Right cardiac atrium (tissue), 5 donors: ENCODE measurements at regions not wholly inside any gene's neighbourhood (a gene's known extent, or its start where the extent isn't known, plus 50 kb on each side); places are given as distances from the start of the nearest gene placed in this dataset.

ENCODE experiments used
- ATAC-seq, 2 donors: fragments of 200-7000 bp; cut with Tn5 transposase; one replicate each; pipeline versions ENCODE4 v1.8.0 to v1.9.1; 2020; ENCODE audit warnings: moderate library complexity in 2 of 2, mild to moderate bottlenecking in 1 of 2
- DNase-seq, 3 donors: peaks; one replicate each; pipeline ENCODE4 v3.0.0-alpha.2; 2020
- H3K27ac ChIP-seq: one replicate; pipeline ENCODE4 v1.5.1; 2013; ENCODE audit warnings: mild to moderate bottlenecking, low read length, control low read depth, moderate library complexity
- H3K27me3 ChIP-seq: one replicate; pipeline ENCODE4 v1.6.1; 2013; ENCODE audit not compliant: control insufficient read depth, insufficient read depth
- H3K4me1 ChIP-seq: one replicate; pipeline ENCODE4 v1.6.1; 2013; ENCODE audit warnings: low read length; ENCODE audit not compliant: control insufficient read depth, insufficient read depth
- H3K4me3 ChIP-seq: one replicate; pipeline ENCODE4 v1.5.1; 2013; ENCODE audit warnings: low read length, control low read depth
- H3K9me3 ChIP-seq: one replicate; pipeline ENCODE4 v1.6.1; 2013; ENCODE audit warnings: low read length; ENCODE audit not compliant: control insufficient read depth
- WGBS: extraction: QIAGEN DNeasy Blood & Tissue Kit; methylation state at CpG from one replicate; pipeline ENCODE4 v1.1.7; 2013; 5-methylcytosine and 5-hydroxymethylcytosine counted together
- intact Hi-C, 4 donors: fragments of 100-400 bp; cut with DNase I; formaldehyde crosslinking; loops; one replicate each; pipeline versions ENCODE4 v1.11.0 to v1.14.0; 2022 to 2023
- donor health status: healthy with polysubstance abuse.
- donor health status: DM: no; HTN: yes; CAD: no.
- donor health status: DM: no; HTN: no; CAD: no.
- donor health status: DM: no; HTN: yes; CAD: no; lungs with severe emphysema.
- donor health status: DM: yes; HTN: yes; CAD: no.

DNA sequence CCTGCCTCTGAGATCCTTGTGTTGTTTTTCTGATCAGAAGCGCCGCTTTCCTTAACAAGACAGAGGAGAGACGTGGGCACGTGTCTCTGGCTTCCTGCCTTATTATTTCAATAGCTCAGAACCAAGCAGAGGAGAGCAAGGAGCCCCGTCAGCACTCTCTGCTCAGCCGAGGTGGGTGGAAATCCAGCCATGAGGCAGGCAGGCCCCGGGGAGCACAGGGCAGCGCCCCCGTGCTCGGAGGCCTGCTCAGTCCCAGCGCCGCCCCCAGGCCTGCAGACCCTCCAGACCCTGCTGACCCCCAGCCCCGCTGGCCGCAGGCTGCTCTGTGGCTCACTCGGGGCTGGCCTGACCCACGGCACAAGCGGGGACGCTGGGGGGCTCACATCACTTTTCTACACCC lies 162.8 kb downstream of the BRD1 start:
- DNase-seq = no peak
- Histone ChIP-seq H3K4me3 (no peak overlapping the region), H3K27ac (no peak overlapping the region)

DNA sequence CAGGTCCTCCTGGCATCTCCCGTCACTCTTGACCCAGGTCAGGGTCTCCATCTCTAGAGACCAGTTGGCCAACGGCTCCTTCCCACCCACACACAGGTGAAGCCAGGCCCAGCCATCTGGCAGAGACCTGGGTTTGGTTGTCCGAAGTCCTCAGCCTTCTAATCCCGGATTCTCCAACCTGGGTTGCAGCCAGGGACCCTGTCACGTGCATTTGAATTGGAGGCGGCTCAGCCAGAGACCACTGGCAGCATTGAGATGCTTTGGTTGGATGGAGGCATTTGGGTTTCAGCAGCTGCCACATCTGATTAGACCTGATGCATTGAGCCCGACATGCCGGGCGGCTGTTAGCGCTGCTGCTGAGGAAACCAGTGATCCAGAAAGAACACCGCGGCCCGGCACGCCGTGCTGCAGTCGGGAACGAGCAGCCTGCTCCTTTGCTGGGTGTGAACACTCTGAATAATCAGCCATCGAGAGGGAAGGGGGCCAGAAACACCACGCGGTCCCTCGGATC lies 163.2 kb downstream of the BRD1 start:
- ATAC-seq = no peak
- intact Hi-C loops = no loop called here
- no peaks in the 10 kb centered on the region for H3K27me3 ChIP-seq
- no peak overlapping the region for H3K4me3 ChIP-seq
- DNase-seq = no peak
- 59% methylated on average over 21 of the region's 21 CpGs for WGBS
- H3K27ac ChIP-seq = no peak overlapping the region
- no peaks in the 10 kb centered on the region for H3K4me1 ChIP-seq
- H3K9me3 ChIP-seq = no peaks in the 10 kb centered on the region

More for the DNA sequence above, 162.8 kb downstream of the BRD1 start:
- Histone ChIP-seq H3K9me3 (no peaks in the 10 kb centered on the region), H3K4me1 (no peaks in the 10 kb centered on the region), H3K27me3 (no peaks in the 10 kb centered on the region)
- intact Hi-C loops = no loop called here
- 64% methylated on average over 18 of the region's 18 CpGs for WGBS
- ATAC-seq = no peak

DNA sequence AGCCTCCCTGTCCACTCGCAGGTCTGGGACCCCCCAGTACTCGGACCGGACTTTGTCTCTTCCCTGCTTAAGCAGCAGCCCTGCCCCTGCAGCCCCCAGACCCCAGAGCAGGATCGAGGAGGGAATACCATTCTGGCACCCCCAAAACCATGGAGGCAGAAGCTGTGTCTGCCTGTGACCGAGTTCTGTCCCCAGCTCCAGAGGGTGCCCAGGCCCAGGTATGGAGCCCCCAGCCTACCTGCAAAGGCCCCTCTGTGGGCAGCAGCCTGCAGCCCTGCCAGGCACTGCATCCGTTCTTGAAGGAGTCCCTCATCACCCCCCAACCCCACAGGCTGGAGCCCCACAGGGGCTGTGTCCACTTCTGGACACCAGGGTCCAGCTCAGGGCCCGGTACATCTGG lies 163.8 kb downstream of the BRD1 start:
- no peak for ATAC-seq
- intact Hi-C loops = no loop called here
- Histone ChIP-seq H3K4me3 (no peak overlapping the region), H3K27me3 (no peaks in the 10 kb centered on the region), H3K4me1 (no peaks in the 10 kb centered on the region), H3K27ac (no peak overlapping the region), H3K9me3 (no peaks in the 10 kb centered on the region)
- WGBS = 77% methylated on average over 7 of the region's 7 CpGs
- no peak for DNase-seq

DNA sequence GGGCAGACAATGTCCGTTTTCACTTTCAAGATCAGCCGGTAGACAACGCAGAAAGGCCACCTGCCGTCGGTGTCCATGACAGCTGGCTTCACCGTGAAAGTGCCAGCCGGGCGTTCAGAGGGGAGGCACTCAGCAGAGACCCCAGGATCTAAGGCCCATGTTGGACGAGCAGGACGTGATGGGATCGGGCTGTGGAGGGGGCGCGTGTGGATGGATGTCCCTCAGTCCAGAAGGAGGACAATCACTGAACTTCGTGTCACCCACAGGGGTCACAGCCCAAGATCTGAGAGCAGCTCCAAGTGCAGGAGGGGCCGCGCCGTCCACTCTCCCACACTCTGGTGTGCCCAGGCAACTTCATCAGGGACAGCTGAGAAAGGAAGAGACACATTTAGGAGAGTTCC lies 164.4 kb downstream of the BRD1 start:
- intact Hi-C loops = no loop called here
- WGBS = 93% methylated on average over 17 of the region's 17 CpGs
- DNase-seq (no peak), ATAC-seq (no peak)
- no peaks in the 10 kb centered on the region for H3K4me1 ChIP-seq
- no peaks in the 10 kb centered on the region for H3K9me3 ChIP-seq
- H3K27me3 ChIP-seq = no peaks in the 10 kb centered on the region
- H3K27ac ChIP-seq = no peak overlapping the region
- H3K4me3 ChIP-seq = no peak overlapping the region

DNA sequence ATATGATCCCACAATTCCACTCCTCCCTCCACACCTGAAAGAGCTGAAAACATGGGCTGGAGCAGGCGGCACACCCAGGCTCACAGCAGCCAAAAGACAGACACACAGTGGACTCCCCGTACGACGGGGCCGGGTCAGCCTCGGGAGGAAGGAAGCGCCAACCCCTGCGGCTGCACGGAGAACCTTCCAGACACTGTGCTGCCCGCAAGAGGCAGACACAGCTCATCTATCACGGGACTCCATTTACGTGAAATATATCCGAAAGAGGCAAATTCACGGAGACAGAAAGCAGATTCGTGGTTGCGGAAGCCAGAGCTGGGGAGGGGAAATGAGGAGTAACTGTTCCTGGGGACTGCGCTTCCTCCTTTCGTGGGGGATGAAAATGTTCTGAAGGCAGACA lies 165.0 kb downstream of the BRD1 start:
- no peak for DNase-seq
- no peak overlapping the region for H3K4me3 ChIP-seq
- intact Hi-C loops = no loop called here
- ATAC-seq = no peak
- 77% methylated on average over 18 of the region's 18 CpGs for WGBS
- H3K9me3 ChIP-seq = no peaks in the 10 kb centered on the region
- no peaks in the 10 kb centered on the region for H3K27me3 ChIP-seq
- H3K4me1 ChIP-seq = no peaks in the 10 kb centered on the region
- H3K27ac ChIP-seq = no peak overlapping the region

DNA sequence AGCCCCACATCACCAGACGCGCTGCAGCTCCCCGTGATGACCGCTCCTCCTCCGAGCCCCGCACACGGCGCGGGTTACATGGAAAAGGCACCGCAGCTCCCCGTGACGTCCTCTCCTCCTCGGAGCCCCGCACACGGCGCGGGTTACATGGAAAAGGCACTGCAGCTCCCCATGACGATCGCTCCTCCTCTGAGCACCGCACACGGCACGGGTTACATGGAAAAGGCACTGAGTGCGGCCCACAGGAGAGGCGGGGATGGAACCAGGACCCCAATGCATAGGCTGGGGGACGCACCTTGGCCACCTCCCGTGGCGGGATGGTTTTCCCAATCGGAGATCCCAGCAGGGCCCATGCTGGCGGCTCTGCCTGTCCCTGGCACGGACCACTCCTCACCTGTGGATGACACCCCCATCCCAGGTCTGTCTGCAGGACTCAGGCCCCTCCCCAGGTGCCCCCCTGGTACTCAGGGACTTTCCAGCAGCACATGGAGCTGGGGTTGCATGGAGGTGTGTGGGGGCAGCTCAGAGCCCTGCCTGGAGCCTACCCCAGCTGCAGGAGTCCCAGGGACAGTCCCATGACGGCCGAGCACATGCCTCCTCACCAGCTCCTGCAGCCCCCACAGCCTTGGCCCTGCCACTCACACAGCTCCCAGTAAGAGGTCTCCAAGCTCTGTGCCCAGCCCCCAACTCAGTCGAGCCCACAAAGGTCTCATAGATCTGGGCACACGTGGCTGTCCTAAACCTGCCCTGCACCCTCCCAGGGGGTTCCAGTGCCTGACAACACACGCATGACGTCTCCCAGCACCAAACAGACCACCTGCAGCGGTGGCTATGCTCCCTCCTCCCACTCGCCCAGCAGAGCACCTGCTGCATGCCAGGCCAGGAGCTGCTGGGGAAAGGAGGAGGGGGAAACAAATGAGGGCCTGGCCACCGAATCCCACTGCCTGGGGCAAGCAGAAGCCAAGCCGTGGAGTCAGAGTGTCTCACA lies 166.6 kb downstream of the BRD1 start:
- no peaks in the 10 kb centered on the region for H3K27me3 ChIP-seq
- intact Hi-C loops = no loop called here
- no peak overlapping the region for H3K4me3 ChIP-seq
- DNase-seq (no peak), ATAC-seq (no peak)
- no peak overlapping the region for H3K27ac ChIP-seq
- 87% methylated on average over 40 of the region's 40 CpGs for WGBS
- H3K4me1 ChIP-seq = no peaks in the 10 kb centered on the region
- H3K9me3 ChIP-seq = no peaks in the 10 kb centered on the region

DNA sequence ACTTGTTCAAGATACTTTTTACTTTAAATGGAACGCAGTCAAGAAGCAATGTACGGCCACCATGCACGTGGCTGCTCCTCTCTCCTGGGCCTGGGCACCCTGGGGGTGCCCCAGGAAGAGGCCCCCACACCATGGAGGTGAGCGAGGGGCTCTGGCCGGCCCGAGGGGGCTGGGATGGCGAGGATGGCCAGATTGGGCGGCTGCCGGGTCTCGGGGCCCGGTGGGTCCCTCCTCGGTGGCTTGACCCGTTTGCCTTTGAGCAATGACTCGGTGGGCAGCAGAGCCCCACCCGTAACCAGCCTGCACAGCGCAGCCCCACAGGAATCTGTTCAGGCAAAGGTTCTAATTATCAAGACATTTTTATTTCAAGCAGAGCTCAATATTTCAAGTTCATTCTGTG lies 167.4 kb downstream of the BRD1 start:
- Histone ChIP-seq H3K9me3 (no peaks in the 10 kb centered on the region), H3K4me1 (no peaks in the 10 kb centered on the region), H3K27me3 (no peaks in the 10 kb centered on the region), H3K4me3 (no peak overlapping the region), H3K27ac (no peak overlapping the region)
- intact Hi-C loops = no loop called here
- 87% methylated on average over 16 of the region's 16 CpGs for WGBS
- DNase-seq (no peak), ATAC-seq (no peak)

DNA sequence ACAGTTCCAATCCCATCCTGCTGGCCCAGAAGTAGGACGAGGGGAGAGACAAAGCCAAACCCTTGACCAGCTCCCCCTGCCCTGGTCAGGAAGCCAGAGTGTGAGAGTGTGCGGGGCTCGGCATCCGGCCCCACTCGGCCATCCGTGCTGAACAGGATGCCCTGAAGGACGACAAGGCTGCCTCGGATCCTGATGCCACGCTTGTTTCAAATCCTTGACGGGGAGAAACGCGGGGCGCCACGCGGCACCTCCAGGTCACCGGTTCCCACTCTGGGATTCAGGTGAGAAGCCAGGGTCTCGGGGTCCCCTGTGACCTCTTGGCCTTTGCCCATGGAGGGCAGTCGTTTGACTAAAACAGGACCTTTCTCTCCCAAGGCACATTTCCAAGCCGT lies 167.8 kb downstream of the BRD1 start:
- Histone ChIP-seq H3K27ac (no peak overlapping the region), H3K27me3 (no peaks in the 10 kb centered on the region), H3K4me3 (no peak overlapping the region), H3K9me3 (no peaks in the 10 kb centered on the region), H3K4me1 (no peaks in the 10 kb centered on the region)
- ATAC-seq = no peak
- DNase-seq = peak in 1 of 3 donors; percentile 24
- intact Hi-C loops = no loop called here
- 67% methylated on average over 19 of the region's 19 CpGs for WGBS

DNA sequence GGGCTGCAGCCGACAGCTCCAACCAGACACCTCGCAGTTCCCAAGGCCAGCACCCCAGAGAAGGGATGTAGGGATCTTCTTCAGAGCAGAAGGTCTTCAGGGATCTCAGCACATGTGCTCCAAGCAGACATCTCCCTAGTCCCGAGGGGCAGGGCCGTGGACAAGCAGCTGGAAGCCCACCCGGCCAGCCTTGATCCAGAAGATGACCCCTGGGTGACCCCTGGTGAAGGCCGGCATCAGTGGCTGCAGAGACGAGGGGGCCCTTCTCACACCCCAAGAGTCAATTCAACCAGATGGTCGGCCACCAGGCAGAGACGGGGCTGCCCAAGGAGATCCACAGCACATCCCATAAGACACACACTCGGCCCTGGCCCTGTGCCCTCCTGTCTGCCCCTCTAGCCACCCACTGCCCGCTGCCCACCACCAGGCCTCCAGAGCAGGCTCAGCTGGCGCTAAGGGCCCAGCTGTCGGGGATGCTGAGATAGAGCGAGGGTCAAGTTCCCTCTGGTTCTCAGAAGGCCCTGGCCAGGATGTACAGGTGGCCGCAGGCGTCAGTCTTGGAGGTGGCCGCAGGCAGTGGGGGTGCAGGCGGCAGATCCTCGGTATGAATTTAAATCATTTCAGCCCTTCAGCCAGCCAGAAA lies 168.3 kb downstream of the BRD1 start:
- Histone ChIP-seq H3K9me3 (no peaks in the 10 kb centered on the region), H3K27ac (no peak overlapping the region), H3K27me3 (no peaks in the 10 kb centered on the region), H3K4me1 (no peaks in the 10 kb centered on the region), H3K4me3 (no peak overlapping the region)
- 77% methylated on average over 19 of the region's 19 CpGs for WGBS
- no peak for DNase-seq
- ATAC-seq = no peak
- intact Hi-C loops = no loop called here

DNA sequence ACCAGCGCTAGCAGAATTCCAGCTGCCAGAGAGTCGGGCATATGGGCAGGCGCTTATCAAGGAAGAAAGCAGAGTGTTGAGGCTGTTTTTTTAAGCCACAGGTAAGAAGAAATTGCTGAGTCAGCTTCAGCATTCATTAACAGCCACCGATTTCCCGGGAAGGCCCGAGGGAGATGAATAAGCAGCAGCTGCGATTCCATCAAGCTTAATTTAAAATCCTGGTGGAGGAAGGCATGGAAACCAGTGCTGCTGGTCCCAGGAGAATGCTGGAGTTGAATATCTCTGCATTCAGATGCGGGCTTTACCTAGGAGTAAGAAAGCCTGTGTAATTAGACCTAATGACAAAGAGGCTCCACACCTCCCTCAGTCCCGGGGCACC lies 168.8 kb downstream of the BRD1 start:
- Histone ChIP-seq H3K27me3 (no peaks in the 10 kb centered on the region), H3K4me1 (no peaks in the 10 kb centered on the region), H3K9me3 (no peaks in the 10 kb centered on the region), H3K4me3 (no peak overlapping the region), H3K27ac (no peak overlapping the region)
- intact Hi-C loops = no loop called here
- ATAC-seq (no peak), DNase-seq (no peak)
- 61% methylated on average over 9 of the region's 9 CpGs for WGBS

DNA sequence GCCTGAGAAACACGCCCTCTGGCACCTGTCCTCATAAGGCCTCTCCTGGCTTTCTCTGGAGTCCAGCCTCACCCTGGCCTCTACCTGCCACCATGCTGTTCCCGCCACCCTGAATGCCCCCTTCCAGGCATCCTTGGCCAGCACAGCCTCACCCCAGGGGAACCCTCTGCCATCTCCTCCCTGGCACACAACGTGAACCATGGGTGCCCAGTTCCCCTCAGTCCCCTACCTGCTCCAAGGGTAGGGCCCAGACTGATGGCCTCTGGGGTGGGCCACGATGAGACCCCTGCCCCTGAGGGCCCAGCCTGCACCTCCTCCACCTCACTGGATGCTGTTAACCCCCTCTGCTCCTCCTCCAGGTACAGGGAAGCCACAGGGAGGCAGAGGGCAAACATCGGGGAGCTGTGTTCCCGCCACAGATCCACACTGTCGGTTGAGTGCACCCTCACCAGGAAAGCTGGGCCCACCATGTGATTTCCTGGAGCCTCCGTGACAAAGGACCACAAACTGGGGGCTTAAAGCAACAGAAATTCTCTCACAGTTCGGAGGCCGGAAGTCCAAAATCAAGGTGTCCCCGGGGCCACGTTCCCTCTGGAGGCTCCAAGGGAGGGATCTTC lies 169.6 kb downstream of the BRD1 start:
- Histone ChIP-seq H3K9me3 (no peaks in the 10 kb centered on the region), H3K27ac (peak overlapping the region; percentile 9), H3K4me3 (no peak overlapping the region), H3K27me3 (no peaks in the 10 kb centered on the region), H3K4me1 (no peaks in the 10 kb centered on the region)
- intact Hi-C loops = no loop called here
- DNase-seq (peak in 1 of 3 donors; percentile 18), ATAC-seq (no peak)
- WGBS = 58% methylated on average over 12 of the region's 12 CpGs
